CD4-positive, alpha-beta T cell treated with Interleukin-12 subunit alpha and Interleukin-12 subunit beta, for 1 hour (primary cell): ENCODE measurements at regions not wholly inside any gene's neighbourhood (a gene's known extent, or its start where the extent isn't known, plus 50 kb on each side); places are given as distances from the start of the nearest gene placed in this dataset.

Source experiments
- DNase-seq: peaks from one replicate; pipeline ENCODE4 v3.0.0-alpha.2; 2020

GRCh38 chr2:8281234-8281633 lies 400.6 kb upstream of the ID2 start:
- no peak for DNase-seq

- DNase-seq, result peak; percentile 31
Observed at GRCh38 chr2:8281950-8282857, 399.7 kb upstream of the ID2 start.

- peak; percentile 23 for DNase-seq
Observed at GRCh38 chr2:8282858-8283252, 399.0 kb upstream of the ID2 start.

GRCh38 chr2:8285081-8285480 lies 396.8 kb upstream of the ID2 start:
- no peak for DNase-seq

- no peak for DNase-seq
Observed at GRCh38 chr2:8285898-8286297, 396.0 kb upstream of the ID2 start.

GRCh38 chr2:8288206-8288605 lies 393.6 kb upstream of the ID2 start:
- DNase-seq, result no peak

GRCh38 chr2:8289111-8289510 lies 392.7 kb upstream of the ID2 start:
- no peak for DNase-seq

- DNase-seq, result no peak
Observed at GRCh38 chr2:8290771-8291352, 391.0 kb upstream of the ID2 start.

GRCh38 chr2:8296306-8296705 lies 385.6 kb upstream of the ID2 start:
- DNase-seq, result no peak

- DNase-seq, result no peak
Observed at GRCh38 chr2:8297376-8298231, 384.3 kb upstream of the ID2 start.

GRCh38 chr2:8298783-8299182 lies 383.1 kb upstream of the ID2 start:
- DNase-seq, result no peak

- no peak for DNase-seq
Observed at GRCh38 chr2:8300216-8300615, 381.6 kb upstream of the ID2 start.

GRCh38 chr2:8300905-8301304 lies 381.0 kb upstream of the ID2 start:
- DNase-seq, result no peak

GRCh38 chr2:8303322-8303832 lies 378.5 kb upstream of the ID2 start:
- DNase-seq, result peak; percentile 72

GRCh38 chr2:8304821-8305766 lies 376.8 kb upstream of the ID2 start:
- DNase-seq, result no peak

GRCh38 chr2:8306530-8307351 lies 375.1 kb upstream of the ID2 start:
- no peak for DNase-seq

GRCh38 chr2:8307606-8308180 lies 374.2 kb upstream of the ID2 start:
- no peak for DNase-seq

- DNase-seq, result no peak
Observed at GRCh38 chr2:8309131-8309530, 372.7 kb upstream of the ID2 start.

- peak; percentile 56 for DNase-seq
Observed at GRCh38 chr2:8310557-8311455, 371.1 kb upstream of the ID2 start.

- DNase-seq, result no peak
Observed at GRCh38 chr2:8312221-8312620, 369.6 kb upstream of the ID2 start.
